GM08714 (cell line): ENCODE measurements at regions not wholly inside any gene's neighbourhood (a gene's known extent, or its start where the extent isn't known, plus 50 kb on each side); places are given as distances from the start of the nearest gene placed in this dataset.

ENCODE experiments used
- H3K4me3 ChIP-seq: fragments of 200-500 bp; sonication (Bioruptor generic); 2 replicates; pipeline ENCODE4 v1.5.1; 2014; ENCODE audit warnings: mild to moderate bottlenecking, low read length, inconsistent platforms
- ZNF274 ChIP-seq: IDR thresholded peaks from 2 replicates; pipeline ENCODE4 v1.6.1; 2012; ENCODE audit warnings: mild to moderate bottlenecking, low read depth, low read length

DNA sequence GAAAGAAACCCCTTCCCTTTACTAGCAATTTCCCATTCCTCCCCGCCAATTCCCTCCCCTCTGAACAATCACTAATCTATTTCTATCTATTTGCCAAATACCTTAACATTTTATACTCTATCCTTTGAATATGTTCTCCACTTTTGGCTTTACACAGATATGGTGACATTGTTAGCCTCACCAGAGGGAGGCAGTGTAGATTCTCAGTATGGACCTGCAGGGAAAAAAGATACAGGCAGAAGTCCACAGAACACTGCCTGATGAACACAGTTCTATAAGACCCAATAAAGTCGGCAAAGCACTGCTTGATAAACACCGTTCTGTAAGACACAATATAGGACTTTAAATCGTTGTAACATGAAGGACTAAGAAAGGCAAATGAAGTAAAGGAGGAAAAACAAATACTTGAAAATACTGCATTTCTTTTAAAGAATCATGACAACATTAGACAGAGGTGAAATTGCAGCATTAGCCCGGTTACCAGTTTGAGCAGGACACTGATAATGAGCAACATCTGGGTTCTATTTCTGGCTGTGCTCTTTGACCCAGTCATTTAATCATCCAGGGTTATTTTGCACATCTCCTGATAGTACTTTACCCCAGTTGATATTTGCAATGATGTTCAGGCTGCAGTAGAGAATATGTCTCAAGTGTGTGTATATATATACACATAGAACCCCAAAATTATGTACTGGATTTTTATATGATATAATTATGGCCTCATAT is 296.8 kb downstream of the UTRN start:
- H3K4me3 ChIP-seq: no peak overlapping the region
- no peak for TF ChIP-seq ZNF274

DNA sequence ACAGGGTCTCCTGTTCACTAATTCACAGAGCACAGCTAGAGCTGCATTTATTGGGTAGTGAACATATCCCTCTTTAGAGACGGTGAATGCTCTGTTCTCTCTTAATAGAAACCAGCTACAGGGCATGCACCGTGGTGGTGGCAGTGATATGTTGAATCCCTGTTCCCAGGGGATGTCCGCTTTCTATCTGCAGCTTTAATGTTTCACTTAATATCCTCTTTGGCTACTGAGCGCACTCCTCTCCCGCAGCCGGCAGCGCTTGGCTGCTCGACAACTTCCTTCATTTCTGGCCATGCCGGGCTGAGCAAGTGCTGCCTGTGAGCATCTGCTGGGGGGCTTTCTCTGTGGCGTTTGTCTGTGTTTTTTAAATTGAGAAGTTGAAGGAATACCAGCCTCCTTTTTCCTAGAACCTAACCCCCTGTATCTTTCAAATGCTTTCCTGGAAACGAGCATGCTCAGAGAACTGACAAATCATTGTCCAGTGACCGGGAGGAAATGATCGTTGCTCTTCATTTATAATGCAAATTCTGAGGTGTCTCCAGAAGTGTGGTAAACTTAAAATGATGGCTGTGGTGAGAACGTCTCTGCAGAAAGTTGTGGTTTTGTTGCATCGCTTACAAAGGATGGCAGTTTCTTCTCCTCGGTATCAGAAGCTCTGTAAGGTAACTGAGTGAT is 297.9 kb downstream of the UTRN start:
- TF ChIP-seq ZNF274: no peak
- peak overlapping the region; percentile 46; the same call in 1 of the 2 replicates for H3K4me3 ChIP-seq

DNA sequence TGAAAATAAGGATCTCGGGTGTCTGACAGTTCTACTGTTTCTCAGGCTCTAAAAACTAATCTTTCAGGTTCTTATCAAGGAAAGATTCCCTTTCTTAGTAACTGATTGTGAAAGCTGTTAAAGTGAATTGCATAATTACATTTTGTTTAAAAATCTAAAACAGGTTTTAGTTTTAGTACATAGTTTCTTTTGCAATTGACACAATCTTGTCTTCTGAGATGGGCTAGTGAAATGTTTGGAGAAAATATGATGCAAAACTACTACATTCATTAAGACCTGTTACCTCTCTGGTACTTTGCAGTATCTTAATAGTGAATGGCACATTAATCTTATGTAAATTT is 298.4 kb downstream of the UTRN start:
- no peak for TF ChIP-seq ZNF274
- no peak overlapping the region for H3K4me3 ChIP-seq

DNA sequence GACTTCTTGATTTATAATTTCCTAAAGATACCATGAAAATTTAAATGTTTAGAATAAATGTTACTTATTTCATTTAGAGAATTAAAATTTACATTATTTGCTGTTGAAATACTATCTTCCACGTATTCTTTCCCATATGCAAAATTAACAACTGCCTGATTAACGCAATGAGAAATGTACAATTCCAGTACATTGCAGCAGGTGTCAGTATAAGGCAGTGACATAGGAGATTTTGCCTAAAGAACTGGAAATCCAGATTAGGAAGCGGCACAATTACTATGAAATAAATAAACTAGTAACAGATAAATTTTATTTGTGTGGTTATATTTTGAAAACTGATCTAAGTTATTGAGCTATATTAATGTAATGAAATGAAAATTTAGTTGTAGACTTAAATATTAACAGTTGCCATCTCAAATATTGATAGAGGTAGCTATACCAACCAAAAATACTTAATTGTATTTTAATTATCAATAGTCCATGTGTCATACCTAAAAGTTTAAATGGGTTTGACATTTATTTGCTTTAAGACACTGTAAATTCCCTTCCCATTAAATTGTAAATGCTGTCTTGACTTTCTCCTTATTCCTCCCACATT is 300.2 kb downstream of the UTRN start:
- H3K4me3 ChIP-seq: no peak overlapping the region
- no peak for TF ChIP-seq ZNF274

DNA sequence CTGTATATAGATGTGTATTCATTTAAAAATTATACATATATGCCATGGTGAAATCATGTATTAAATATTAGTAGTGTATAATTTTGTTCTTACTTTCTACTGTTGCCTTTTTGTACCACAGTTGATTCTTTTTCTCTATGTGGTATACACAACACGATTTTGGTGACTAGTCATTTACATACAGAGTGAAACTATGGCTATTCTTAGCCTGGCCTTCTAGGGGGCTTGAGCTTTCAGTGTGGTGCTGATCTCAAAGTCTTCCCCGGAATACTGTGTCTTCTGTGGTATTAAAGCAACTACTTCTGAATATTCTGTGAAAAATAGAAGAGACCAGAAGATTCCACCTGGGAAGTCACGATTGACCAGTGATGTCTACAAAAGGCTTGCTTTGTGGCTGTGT is 301.9 kb downstream of the UTRN start:
- no peak overlapping the region for H3K4me3 ChIP-seq
- TF ChIP-seq ZNF274: no peak

DNA sequence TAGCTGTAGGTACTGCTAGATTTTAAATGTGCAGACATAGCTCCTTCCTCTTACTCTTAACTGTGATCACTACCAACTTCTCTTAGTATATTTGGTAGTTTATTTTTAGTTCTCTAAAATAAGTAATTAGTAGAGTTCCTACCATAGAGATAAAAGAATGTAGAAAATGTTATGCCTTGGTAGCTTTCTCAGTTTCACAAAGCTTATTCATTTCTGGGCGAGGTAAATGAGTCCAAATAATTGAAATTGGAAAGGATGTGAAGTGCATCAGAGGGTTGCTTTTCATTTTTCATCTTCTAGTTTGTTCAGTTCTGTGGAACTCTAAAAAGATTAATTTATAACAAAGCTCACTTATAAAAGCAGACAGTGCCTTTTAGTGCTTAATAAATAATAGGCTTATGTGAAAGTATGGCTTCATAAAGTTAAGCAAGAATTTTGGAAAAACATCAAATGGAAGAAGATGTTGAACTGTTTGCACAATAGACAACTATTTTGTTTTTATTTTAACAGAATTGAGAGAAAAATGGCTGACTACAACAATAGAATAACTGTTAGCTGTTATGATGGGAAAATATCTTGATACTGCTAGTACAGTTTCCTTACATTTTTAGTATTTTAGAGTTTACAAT is 303.7 kb downstream of the UTRN start:
- H3K4me3 ChIP-seq: no peak overlapping the region
- TF ChIP-seq ZNF274: no peak

DNA sequence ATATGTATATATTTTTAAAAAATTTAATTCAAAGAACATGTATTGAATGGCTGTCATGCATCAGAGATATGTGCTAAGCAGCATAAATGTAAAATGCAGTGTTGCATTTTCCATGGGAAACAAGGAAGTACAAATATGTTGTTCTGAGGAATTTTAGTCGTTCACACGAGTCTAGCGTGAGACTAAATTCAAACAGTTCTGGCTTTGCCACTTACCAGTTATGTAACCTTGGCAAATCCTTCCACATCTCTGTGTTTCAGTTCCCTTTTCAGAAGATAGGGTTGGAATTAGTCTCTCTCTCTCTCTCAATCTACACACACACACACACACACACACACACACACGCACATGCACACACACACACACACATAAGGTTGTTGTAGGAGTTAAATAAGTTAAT is 305.4 kb downstream of the UTRN start:
- TF ChIP-seq ZNF274: no peak
- H3K4me3 ChIP-seq: no peak overlapping the region

DNA sequence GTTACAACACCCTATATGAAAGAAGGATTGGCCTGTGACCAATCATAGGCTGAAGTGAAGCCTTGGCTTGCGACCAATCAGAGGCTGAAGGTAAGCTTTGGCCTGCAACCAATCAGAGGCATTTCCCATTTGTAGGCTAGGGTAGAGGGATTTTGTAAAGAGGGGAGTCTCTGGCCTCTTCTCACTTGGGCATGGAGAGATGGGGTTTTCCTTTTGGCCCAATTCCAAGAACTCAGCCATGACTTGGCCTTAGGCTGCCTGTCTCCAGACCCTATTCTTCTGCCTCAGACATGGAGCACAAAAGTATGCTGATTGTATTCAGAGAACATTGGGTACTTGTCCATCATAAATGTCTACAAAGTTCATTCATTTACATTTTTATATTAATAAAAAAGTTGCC is 308.3 kb downstream of the UTRN start:
- no peak for TF ChIP-seq ZNF274
- no peak overlapping the region for H3K4me3 ChIP-seq

DNA sequence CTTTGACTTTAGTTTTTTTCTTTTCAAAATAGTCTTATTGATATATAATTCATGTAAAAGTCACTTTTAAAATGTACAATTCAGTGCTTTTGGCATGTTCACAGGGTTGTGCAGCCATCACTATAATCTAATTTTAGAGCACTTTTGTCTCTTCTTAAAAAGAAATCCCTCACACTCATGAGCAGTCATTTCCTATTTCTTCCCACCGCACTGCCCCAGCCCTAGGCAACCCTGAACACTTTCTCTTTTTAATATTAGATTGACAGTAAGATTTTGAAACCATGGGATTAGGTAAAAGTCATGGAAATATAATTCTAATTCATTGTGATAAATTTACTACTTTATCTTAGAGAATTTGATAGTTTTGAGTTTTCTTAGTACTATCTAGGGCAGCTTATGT is 309.4 kb downstream of the UTRN start:
- H3K4me3 ChIP-seq: no peak overlapping the region
- TF ChIP-seq ZNF274: no peak

DNA sequence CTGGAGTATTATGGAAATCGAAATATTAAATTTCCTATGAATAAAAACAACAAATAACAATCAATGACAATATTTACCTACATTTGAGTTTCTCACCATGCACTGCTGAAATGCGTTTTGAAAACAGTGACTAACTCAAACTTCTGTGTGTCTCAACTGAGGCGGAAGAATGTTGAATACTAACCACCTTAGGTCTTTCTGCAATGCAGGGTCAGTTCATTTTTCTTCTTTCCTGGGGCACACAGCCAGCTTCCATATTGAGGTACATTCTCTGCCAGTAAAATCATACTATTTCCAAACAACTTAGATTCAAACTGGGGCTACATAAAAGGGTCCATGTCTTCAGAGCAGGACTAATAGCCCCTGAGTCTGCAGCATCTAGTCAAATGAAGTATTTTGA is 310.1 kb downstream of the UTRN start:
- TF ChIP-seq ZNF274: no peak

DNA sequence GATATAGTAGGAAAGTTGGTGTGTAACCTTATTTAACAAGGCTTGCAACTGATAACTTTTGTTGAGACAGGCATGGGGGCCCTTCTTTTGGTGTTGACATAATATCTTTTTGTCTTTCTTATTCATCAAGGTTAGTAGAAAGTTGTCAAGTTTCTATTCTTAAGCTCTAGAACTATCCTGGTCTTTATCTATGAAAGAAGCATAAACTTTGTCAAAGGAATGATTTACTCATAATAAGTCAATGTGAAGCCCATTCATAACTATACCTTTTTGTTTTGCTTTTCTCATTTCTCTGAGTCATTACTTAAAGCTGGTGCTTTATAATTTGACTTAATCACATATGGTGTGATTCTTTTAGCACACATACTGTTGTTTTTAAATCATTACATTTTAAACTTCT is 312.4 kb downstream of the UTRN start:
- H3K4me3 ChIP-seq: no peak overlapping the region
- no peak for TF ChIP-seq ZNF274

More for the DNA sequence above, 310.1 kb downstream of the UTRN start:
- H3K4me3 ChIP-seq: no peak overlapping the region

DNA sequence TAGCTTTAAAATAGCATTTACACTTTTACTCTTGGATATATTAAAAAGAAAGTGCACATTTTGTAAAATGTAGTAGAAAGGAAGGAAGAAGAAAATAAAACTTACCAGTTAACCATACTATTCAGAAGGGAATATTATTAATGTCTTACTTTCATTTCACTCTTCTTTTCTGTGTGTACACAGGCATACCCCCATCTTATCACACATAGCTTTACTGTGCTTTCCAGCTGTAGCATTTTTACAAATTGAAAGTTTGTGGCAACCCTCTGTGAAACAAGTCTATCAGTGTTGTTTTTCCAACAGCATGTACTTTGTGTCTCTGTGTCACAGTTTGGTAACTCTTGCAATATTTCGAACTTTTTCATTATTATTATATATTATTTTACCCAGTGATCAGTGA is 314.5 kb downstream of the UTRN start:
- no peak overlapping the region for H3K4me3 ChIP-seq
- no peak for TF ChIP-seq ZNF274

DNA sequence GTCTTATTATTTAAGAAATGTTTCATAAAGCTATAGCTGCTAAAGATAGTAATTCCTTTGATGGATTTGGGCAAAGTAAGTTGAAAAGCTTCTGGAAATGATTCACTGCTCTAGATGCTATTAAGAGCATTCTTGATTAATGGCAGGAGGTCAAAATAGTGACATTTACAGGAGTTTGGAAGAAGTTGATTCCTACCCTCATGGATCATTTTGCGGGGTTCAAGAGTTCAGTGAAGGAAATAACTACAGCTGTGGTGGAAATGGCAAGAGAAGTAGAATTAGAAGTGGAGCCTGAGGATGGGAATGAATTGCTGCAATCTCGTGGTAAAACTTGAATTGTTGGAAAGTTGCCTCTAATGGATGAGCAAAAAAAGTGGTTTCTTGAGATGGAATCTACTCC is 316.1 kb downstream of the UTRN start:
- TF ChIP-seq ZNF274: no peak
- no peak overlapping the region for H3K4me3 ChIP-seq

DNA sequence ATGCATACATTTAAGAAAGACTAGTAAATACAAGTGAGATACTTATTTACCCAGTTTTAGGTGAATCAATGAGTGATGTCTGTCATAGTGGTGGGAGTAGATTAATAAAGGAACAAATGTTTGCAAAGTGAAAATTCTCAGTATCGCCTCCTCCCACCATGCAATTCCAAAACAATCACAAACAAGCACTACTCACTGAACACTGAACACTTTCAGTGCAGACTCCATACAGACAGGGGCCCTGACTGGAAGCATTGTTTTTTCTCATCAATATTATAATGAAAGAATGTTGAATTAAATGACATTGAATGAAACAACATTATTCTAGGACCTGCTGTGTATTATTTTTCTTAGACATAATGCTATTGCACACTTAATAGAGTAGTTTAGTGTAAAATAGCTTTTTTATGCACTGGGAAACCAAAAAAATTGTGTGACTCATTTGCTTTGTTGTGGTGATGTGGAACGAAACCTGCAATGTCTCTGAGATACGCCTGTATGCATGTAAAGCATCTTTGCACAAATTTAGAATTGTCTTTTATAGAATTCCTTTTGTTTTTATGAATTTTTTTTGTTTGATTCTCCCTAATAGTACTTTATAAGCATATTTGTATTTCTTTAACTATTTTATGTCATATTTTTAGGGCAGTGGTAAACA is 317.5 kb downstream of the UTRN start:
- H3K4me3 ChIP-seq: no peak overlapping the region
- no peak for TF ChIP-seq ZNF274
